ENCODE measurements at regions not wholly inside any gene's neighbourhood (a gene's known extent, or its start where the extent isn't known, plus 50 kb on each side); places are given as distances from the start of the nearest gene placed in this dataset.

DNA sequence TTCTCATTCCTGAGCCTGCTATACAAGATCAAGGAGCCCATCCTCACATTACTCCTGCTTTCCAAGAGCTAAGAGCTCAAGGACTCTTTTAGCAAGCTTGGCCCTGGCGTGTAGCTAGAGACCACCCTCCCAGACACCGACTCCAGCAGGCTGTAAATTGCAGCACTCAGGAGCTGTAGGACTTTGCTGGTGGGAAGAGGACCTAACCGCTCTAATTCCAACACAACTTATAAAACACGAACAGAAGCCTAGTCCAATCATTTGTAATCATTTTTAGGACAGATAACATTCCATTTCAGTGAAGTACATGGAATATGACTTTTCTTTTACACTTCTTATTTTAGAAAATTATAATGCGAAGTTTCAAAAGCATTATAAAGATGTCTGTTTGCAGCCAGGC, 219.9 kb downstream of the NXNL2 start:
- no peak overlapping the region for H3K4me2 ChIP-seq (ENCODE audit: low read depth, low read length, poor library complexity, severe bottlenecking)
- no peaks in the 10 kb centered on the region for H4K20me1 ChIP-seq (ENCODE audit: low read depth, low read length)
- TF ChIP-seq CTCF (IDR thresholded peaks at IDR 0.05; ENCODE audit: insufficient read depth, low read length, poor library complexity, severe bottlenecking) (no peak), EZH2phosphoT487 (conservative IDR thresholded peaks at IDR 0.05; ENCODE audit: low read length) (no peak)
- H2AFZ ChIP-seq (ENCODE audit: low read depth, low read length, severe bottlenecking): no peak overlapping the region
- H3K4me3 ChIP-seq (ENCODE audit: insufficient read depth, low read length, poor library complexity, severe bottlenecking): no peak overlapping the region
- H3K27ac ChIP-seq (ENCODE audit: low read depth, low read length): no peak overlapping the region
- H3K36me3 ChIP-seq (ENCODE audit: low read length): no peaks in the 10 kb centered on the region
- no peaks in the 10 kb centered on the region for H3K9me3 ChIP-seq (ENCODE audit: insufficient read depth, low read length)
- H3F3A ChIP-seq (ENCODE audit: insufficient read depth): no peaks in the 10 kb centered on the region
- H3K9ac ChIP-seq (ENCODE audit: low read length): no peak overlapping the region
- H3K9me2 ChIP-seq (replicated peaks; ENCODE audit: insufficient read depth, low read length): no peaks in the 10 kb centered on the region
- no peaks in the 10 kb centered on the region for H3K79me2 ChIP-seq (ENCODE audit: insufficient read depth, low read length)
- H3K27me3 ChIP-seq (ENCODE audit: low read length): no peaks in the 10 kb centered on the region

- H3K9ac ChIP-seq (ENCODE audit: low read length): no peak overlapping the region
- no peaks in the 10 kb centered on the region for H3K36me3 ChIP-seq (ENCODE audit: low read length)
- H3K27me3 ChIP-seq (ENCODE audit: low read length): no peaks in the 10 kb centered on the region
- no peaks in the 10 kb centered on the region for H3K9me2 ChIP-seq (replicated peaks; ENCODE audit: insufficient read depth, low read length)
- no peak for TF ChIP-seq CTCF (IDR thresholded peaks at IDR 0.05; ENCODE audit: insufficient read depth, low read length, poor library complexity, severe bottlenecking)
- no peak for TF ChIP-seq EZH2phosphoT487 (conservative IDR thresholded peaks at IDR 0.05; ENCODE audit: low read length)
- H3K9me3 ChIP-seq (ENCODE audit: insufficient read depth, low read length): no peaks in the 10 kb centered on the region
- H3K79me2 ChIP-seq (ENCODE audit: insufficient read depth, low read length): no peaks in the 10 kb centered on the region
- H3K4me3 ChIP-seq (ENCODE audit: insufficient read depth, low read length, poor library complexity, severe bottlenecking): no peak overlapping the region
- H2AFZ ChIP-seq (ENCODE audit: low read depth, low read length, severe bottlenecking): no peak overlapping the region
- H3F3A ChIP-seq (ENCODE audit: insufficient read depth): no peaks in the 10 kb centered on the region
- no peak overlapping the region for H3K27ac ChIP-seq (ENCODE audit: low read depth, low read length)
- H4K20me1 ChIP-seq (ENCODE audit: low read depth, low read length): no peaks in the 10 kb centered on the region
- no peak overlapping the region for H3K4me2 ChIP-seq (ENCODE audit: low read depth, low read length, poor library complexity, severe bottlenecking)
Measured at GRCh38 chr9:88757406-88758010, 222.5 kb downstream of the NXNL2 start.

- Histone ChIP-seq H3F3A (ENCODE audit: insufficient read depth) (no peaks in the 10 kb centered on the region), H3K79me2 (ENCODE audit: insufficient read depth, low read length) (no peaks in the 10 kb centered on the region), H3K4me2 (ENCODE audit: low read depth, low read length, poor library complexity, severe bottlenecking) (no peak overlapping the region), H3K9ac (ENCODE audit: low read length) (no peak overlapping the region), H3K4me3 (ENCODE audit: insufficient read depth, low read length, poor library complexity, severe bottlenecking) (no peak overlapping the region), H2AFZ (ENCODE audit: low read depth, low read length, severe bottlenecking) (no peak overlapping the region), H4K20me1 (ENCODE audit: low read depth, low read length) (no peaks in the 10 kb centered on the region), H3K27ac (ENCODE audit: low read depth, low read length) (no peak overlapping the region), H3K27me3 (ENCODE audit: low read length) (no peaks in the 10 kb centered on the region), H3K9me2 (replicated peaks; ENCODE audit: insufficient read depth, low read length) (no peaks in the 10 kb centered on the region), H3K9me3 (ENCODE audit: insufficient read depth, low read length) (no peaks in the 10 kb centered on the region), H3K36me3 (ENCODE audit: low read length) (no peaks in the 10 kb centered on the region)
- TF ChIP-seq CTCF (IDR thresholded peaks at IDR 0.05; ENCODE audit: insufficient read depth, low read length, poor library complexity, severe bottlenecking) (no peak), EZH2phosphoT487 (conservative IDR thresholded peaks at IDR 0.05; ENCODE audit: low read length) (no peak)
Measured at GRCh38 chr9:88759364-88759763, 224.4 kb downstream of the NXNL2 start.

All from SU-DHL-6 (cell line).